HG03095 (cell line): ENCODE measurements at regions not wholly inside any gene's neighbourhood (a gene's known extent, or its start where the extent isn't known, plus 50 kb on each side); places are given as distances from the start of the nearest gene placed in this dataset.

ENCODE experiments used
- ATAC-seq: cut with Tn5 transposase; IDR thresholded peaks from one replicate; pipeline ENCODE4 v1.9.1; 2021; ENCODE audit warnings: moderate library complexity; ENCODE audit not compliant: unreplicated experiment

DNA sequence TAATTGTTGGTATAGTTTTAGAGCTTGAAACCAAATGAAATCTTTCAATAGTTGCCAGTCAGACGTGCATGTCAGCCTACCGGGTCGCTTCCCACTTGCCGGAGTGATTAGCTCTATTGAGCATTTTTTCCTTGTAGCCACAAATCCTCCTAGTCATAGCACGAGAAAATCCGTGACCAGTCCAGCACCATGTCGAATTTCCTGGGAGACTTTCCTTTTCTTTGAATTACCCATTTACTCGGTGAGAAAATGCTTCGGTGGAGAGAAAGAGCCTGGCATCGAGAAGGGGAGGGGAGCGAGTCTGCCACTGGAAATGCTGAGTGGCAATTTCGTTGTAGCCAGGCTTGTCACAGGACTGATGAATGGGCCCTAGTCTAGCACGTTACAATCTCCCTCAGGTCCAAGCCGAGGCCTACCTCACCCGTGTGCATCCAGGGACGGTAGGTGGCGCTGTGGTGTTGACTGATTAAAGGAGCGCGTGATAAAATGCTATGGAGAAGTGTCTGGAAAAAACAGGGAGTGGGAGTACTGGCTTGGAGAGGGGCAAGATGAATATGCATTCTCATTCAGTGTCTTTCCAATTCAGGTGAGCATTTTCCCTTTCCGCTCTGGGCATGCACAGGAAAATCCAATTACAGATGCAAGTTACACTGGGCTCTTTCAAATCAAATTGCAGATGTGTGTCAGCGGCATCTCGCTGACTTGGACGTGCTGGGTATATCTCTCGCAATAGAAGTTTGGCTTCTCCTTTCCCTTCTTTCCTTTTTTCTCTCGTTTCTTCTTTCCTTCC is 238.8 kb downstream of the EDEM1 start:
- ATAC-seq, result peak; percentile 45

DNA sequence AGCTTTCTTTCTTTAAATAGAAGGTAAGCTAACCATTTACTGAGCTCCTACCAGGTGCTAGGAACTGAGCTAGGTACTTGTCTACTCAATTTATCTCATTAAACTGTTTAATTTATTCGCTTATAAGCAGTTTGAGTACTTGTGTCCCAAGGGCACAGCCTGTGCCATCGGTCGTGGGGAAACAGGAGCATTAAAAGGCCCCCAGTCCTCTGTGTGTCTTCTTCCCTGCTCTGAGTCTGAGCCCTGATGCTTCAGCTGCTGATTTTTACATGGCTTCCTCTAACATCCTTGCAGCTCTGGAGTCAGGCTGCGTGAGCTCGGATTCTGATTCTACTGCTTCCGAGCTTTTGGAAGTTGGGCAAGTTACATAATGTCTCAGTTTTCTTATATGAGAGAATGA is 239.5 kb downstream of the EDEM1 start:
- ATAC-seq, result no peak

DNA sequence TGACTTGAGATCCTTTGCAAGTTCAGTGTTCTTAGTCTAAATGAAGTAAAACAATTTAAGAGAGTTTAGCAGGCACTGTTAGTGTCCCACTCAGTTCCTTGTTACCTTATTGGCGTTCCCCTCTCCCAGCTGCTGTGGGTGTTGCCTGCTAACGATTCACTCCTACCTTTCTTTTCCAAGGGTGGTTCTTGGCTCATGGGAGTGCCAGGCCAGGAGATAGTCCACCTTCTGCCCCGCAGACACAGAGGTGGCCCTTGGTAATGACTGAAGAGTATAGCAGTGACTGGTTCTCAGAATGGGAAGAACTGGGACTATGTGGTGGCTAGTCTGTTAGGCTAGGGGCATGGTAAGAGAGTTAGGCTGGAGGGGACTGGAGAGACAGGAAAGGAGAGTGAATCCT is 240.4 kb downstream of the EDEM1 start:
- no peak for ATAC-seq

DNA sequence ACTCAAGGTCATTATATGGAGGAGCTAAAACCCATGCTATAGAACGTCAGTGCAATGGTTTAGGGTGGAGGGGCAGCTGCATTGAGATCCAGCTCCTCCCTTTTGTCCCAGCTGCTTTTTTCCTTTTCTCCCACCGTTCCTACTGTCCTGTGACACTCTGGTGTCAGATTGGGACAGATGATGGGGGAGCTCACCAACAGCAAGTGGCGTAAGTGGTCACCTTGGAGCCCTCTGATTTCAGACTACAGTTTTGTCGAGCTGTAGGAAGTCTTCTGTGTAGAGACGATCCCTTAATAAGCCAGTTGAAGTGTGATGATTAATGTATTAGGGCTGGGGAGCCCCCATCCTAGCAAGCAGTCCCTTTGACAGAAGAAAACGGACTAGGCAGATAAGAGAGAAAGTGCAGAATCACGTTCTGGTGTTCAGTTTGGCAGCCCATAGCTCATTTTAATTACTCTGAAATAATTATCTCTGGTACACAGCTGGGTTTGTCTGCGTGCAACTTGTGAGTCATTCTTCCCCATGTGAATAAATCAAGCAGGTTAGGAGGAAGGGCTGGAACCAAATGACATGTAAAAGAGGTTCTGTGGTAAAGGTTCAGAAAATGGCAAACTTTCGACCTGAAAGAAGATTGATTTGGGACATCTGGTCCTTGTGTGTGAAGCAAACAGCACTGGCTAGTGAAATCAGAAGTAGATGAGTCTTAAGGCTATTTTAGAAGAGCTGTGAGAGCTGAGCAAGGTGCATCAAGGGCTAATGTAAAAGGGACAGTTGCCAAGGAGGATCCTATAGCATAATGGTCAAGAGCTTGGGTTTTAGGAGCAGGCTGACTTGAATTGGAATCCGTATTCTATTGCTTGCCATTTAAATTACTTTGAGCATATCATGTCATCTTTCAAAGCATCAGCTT is 241.4 kb downstream of the EDEM1 start:
- peak; percentile 84 for ATAC-seq

DNA sequence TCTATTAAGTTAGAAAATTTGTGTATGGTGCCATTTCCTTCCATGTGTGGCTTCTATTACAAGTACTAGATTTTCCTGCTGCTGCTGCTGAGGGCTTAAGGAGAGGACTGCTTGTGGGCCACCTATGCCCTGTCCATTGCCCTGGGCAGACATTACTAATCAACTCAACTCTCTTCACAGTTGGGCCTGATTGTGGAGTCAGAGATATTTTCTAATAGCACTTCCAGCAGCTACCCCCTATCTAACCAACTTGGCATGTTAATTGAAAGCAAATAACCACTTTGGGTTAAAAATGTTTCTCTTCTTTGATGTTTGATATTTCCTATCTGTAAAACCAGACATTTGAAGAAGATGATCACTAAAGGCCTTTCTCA is 242.0 kb downstream of the EDEM1 start:
- no peak for ATAC-seq

DNA sequence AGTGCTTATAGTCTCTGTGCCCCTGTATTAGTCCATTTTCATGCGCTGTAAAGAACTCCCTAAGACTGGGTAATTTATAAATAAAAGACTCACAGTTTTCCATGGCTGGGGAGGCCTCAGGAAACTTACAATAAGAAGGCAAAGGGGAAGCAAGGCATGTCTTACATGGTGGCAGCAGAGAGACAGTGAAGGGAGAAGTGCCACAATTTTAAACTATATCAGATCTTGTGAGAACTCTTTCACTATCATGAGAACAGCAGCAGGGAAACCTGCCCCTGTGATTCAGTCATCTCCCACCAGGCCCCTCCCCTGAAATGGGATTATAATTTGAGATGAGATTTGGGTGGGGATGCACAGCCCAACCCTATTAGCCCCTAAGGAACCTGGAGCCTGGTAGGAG is 243.2 kb downstream of the EDEM1 start:
- no peak for ATAC-seq

DNA sequence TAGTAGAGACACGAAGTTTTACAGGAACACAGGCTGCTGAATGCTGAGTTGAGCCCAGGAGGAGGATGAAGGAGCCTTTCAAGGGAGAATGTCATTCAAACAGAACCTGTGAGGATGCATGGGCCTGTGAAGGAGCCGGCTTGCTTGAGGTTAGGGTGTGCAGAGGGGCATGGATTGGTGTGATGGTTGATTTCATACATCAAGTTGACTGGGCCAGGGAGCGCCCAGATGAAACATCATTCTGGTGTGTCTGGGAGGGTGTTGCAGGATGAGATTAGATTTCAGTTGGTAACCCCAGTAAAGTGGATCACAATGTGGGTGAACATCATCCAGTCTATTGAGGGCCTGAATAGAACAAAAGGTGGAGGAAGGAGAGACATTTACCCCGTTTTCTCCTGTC is 243.6 kb downstream of the EDEM1 start:
- no peak for ATAC-seq

DNA sequence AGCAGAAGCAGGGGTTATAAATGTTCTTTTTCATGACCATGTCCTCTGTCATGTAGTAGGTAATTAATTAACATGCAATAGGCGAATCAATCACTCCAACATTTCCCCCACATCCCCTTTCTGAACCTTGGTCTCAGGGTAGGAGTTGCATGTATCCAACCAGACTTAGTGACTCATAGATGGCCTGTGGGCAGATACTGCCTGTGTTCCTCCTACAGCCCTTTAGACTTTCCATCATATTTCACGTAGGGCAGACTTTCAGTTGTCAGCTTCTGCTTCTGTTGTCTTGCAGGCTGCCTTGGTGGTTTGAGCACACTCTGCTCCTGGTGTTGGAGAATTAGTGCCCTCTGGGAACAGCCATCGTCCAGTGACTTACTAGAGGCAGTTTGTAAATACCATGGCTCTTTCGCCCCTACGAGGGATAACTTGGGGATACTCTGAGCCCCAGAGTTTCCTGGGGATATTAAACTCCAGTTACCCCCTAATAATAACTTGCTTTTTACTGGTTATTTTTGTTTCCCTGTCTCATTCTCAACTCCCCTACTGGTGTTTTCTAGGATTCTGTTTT is 244.4 kb downstream of the EDEM1 start:
- no peak for ATAC-seq

DNA sequence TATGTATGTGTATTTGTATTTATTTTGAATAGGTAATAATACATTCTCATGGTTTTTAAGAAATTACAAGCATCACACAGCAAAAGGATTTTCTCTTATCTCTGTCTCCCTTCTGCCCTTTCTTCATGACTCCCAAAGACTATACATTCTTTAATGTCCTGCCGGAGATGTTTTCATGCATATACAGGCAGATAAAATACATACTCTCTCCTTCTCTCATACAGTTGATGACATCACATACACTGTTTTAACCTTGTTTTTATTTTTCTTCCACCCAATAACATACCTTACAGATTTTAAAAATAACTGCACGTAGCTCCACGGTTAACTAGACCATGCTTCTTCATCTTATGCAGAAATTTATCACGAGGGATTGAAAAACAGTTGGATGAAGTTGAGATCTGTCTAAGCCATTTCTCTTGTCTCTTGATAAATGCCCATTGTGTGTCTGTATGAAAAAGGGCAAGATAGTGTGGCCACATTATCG is 249.8 kb downstream of the EDEM1 start:
- no peak for ATAC-seq

DNA sequence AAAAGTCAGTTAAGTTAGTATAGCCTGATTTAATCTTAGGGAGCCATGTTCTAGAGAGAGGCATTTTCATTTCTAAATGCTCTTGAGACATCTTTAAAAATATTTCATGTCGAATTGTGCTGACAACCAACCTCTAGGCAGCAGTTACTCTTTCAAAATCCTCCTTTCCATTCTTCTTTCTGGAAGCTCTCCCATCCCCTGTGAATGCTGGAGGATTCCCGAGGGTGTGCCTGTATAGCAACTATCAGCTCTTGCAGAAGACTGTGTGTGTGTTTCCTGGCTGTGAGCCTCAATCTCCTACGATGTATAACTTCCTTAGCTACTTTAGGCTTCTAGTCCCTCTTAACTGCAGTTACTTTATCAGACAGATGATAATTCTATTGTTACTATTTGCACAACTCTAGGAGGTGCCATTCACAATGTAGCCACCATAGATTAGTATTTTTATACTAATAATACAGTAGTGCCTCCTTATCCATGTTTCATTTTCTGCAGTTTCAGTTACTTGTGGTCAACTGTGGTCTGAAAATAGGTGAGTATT is 250.3 kb downstream of the EDEM1 start:
- ATAC-seq, result no peak

DNA sequence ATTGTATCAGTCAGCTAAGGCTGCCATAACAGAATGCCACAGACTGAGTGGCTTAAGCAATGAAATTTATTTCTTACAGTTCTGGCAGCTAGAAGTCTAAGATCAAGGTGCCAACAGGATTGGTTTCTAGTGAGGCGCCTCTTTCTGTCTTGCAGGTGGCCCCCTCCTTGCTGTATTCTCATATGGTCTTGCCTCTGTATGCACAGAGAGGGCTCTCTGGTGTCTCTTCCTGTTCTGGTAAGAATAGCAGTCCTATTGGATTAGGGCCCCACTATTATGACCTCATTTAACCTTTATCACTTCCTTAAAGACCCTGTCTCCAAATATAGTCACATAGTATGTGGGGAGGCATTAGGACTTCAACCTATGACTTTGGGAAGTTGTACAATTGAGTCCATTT is 253.9 kb downstream of the EDEM1 start:
- no peak for ATAC-seq

DNA sequence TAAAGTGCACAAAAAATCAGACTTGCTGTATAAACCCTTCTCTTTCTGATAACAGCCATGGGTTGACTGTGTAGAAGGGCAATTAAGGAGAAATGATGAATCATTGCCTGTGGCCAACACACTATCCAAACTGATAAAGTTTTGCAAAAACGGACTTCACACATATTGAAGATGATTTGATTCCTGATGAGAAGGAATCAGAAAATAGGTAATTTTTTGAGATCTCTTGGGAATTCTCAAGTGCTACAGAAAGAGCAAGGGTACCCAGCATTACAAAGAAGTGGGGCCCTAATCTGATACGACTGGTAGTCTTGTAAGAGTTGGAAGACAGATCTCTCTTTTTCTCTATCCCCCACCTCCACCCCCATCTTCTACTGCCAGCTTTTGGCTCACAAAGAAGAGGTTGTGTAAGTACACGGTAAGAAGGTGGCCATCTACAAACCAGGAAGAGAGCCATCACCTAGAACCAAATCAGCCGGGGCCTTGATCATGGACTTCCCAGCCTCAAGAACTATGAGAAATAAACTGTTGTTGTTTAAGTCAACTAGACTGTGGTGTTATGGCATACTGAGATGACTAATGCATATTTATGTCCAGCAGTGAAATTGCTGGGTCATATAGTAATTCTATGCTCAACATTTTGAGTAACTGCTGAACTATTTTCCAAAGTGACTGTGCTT is 254.7 kb downstream of the EDEM1 start:
- ATAC-seq, result no peak

DNA sequence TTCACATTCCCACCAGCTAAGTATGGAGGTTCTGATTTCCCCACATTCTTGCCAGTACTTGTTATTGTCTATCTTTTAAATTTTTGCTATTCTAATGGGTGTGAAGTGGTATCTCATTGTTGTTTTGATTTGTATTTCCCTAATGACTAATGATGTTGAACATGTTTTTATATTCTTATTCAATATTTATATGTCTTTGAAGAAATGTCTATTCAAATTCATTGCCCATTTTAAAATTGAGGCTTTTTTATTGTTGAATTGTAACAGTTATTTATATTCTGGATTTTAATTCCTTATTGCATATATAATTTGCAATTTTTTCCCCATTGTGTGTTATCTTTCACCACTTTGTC is 255.3 kb downstream of the EDEM1 start:
- no peak for ATAC-seq

DNA sequence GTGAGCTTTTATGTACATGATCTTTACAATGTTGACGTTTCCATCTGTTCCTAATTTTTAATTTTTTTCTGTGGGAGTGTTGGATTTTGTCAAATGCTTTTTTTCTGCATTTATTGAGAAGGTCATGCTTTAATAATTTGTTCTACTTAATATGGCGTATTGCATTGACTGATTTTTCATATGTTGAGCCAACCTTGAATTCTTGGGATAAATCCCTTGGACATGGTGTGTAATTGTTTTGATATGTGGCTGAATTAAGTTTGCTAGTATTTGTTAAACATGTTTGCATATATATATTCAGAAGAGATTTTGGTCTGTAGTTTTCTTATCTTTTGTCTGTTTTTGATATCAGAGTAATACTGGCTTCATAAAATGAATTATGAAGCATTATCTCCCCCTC is 256.7 kb downstream of the EDEM1 start:
- no peak for ATAC-seq

DNA sequence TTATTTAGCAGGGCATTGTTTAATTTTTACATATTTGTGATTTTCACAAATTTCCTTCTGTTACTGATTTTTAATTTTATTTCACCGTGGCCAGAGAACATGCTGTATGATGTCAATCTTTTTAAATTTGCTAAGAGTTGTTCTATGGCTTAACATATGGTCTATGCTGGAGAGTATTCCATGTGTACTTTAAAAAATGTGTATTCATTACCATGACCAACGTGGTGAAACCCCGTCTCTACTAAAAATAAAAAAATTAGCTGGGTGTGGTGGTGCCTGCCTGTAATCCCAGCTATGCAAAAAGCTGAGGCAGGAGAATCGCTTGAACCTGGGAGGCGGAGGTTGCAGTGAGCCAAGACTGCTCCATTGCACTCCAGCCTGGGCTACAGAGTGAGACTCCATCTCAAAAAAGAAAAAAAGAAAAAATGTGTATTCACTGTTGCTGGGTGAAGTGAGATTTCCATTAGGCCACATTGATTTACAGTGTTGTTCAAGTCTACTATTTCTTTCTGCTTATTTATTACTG is 258.2 kb downstream of the EDEM1 start:
- ATAC-seq, result no peak

DNA sequence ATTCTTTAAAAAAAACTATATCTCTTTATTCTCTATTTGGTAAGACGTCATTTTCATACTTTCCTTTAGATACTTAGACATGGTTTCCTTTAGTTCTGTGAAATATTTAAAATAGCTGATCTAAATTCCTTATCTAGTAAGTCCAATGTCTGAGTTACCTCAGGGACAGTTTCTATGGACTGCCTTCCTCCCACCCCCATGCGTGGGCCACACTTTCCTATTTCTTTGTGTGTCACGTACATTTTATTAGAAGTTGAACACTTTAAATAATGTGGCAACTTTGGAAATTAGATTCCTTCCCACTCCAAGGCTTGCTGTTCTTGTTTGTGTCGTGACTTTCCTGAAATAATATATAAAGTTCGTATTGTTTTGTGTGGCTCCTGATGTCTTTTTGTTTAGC is 260.7 kb downstream of the EDEM1 start:
- ATAC-seq, result no peak

DNA sequence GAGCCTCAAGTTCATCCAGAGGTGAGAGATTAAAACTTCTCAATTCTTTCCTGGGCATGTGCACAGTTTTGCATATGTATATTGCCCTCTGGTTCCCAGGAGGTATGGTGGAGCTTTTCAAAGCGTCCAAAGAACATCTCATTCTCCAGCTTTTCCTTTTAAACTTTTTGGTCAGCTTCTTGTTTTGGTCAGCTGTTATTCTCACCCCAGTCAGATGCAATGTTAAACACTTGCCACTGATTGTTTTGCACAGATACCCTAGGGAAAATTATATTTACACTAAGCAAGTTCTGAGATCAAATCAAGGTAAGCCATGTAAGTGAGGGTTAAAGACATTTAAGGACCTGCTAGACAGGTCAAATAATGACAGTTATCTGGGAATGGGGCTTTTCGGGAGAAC is 261.3 kb downstream of the EDEM1 start:
- no peak for ATAC-seq

DNA sequence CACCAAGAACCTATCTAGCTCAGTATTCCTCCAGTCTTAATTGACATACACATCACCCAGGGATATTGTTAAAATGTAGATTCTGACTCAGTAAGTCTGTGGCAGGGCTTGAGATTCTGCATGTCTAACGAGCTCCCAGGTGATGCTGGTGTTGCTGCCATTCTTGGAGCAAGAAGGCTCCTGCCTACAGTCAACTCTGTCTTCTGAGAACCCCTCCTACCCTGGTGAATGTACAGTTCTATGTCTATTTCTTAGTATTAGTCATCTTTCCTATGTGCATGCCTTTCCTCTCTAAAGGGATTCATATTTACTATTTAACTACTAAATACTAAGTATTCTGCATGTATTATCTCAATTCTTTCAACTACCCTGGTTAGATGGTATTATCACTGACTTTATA is 268.7 kb downstream of the EDEM1 start:
- peak; percentile 66 for ATAC-seq

DNA sequence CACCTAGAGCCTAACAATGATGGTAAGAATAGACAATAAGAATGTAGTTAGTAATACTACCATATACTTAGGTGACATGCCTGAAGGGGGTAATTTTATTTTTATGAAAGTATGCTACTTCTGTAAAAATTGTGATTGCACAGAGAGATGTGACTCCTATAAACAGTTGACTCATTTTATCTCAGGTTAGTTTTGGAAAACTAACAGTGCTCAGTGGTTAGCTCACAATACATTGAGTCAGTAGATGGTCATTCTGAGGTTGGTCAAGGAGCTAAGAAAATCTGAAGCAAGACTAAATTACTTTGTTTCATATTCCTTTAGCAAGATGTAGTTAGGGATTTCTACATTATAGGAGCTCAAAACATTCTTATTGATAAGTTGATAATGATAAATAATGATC is 271.0 kb downstream of the EDEM1 start:
- ATAC-seq, result no peak

DNA sequence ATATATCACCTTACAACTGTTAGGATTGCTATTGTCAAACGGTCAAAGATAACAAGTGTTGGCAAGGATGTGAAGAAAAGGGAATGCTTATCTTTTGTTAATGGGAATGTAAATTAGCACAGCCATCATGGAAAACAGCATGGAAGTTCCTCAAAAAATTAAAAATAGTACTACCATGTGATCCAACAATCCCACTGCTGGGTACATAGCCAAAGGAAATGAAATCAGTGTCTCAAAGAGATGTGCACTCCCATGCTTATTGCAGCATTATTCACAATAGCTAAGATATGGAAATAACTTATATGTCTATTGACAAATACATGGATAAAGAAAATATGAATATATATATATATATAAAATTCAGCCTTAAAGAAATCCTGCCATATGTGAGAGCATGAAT is 274.6 kb downstream of the EDEM1 start:
- no peak for ATAC-seq

DNA sequence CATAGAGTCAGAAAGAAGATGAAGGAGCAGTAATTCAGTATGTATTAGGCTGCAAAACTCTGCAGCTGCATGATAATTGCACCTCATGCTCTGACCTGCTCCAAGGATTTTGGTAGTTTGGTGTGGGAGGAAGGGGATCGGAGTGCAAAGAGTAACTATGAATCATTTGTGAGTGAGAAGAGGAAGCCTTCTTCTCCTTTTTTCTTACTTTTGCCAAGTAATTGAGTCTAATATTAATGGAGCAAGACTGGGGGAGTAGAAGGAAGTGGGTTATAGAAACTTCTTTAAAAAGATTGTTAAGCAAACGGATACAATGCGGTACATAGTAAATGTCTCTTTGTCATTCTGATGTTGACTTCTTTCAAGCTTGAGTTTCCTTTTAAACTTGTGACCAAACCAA is 276.5 kb downstream of the EDEM1 start:
- no peak for ATAC-seq
